OCI-LY7 (cell line): ENCODE measurements at regions not wholly inside any gene's neighbourhood (a gene's known extent, or its start where the extent isn't known, plus 50 kb on each side); places are given as distances from the start of the nearest gene placed in this dataset.

Experiments
- EZH2phosphoT487 ChIP-seq: fragments of 200-600 bp; sonication (generic); IDR thresholded peaks from 2 replicates; pipeline ENCODE4 v1.6.1; 2018; ENCODE audit warnings: low read depth, borderline replicate concordance, mild to moderate bottlenecking, mixed run types, antibody characterized with exemption, low read length, moderate library complexity, mixed read lengths
- TF ChIP-seq, protein P1 (sequence below): fragments of 200-600 bp; sonication (generic); conservative IDR thresholded peaks from 2 replicates; pipeline ENCODE4 v1.5.1; 2014; ENCODE audit warnings: mild to moderate bottlenecking, antibody characterized with exemption, low read length, moderate library complexity, mixed read lengths

DNA sequence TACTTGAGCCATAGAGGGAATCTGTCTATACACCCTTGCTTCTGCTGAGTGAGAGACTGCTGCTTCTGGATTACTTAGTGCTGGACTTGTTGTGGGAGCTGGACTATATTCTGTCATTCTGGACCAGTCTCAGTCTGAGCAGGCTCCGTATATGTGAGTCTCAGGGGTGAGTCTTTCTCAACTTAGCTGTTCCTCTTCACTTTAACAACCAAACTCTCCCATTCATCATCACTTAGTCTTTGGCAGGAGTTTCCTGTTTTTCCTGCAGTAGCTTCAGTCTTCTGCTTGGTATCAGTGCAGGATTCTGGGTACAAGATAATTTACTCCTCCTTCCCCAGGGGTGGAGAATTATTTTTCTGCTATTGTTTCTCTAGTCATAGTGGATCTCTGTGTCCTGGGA lies 779.5 kb downstream of the METTL15 start:
- TF ChIP-seq, protein P1, sequence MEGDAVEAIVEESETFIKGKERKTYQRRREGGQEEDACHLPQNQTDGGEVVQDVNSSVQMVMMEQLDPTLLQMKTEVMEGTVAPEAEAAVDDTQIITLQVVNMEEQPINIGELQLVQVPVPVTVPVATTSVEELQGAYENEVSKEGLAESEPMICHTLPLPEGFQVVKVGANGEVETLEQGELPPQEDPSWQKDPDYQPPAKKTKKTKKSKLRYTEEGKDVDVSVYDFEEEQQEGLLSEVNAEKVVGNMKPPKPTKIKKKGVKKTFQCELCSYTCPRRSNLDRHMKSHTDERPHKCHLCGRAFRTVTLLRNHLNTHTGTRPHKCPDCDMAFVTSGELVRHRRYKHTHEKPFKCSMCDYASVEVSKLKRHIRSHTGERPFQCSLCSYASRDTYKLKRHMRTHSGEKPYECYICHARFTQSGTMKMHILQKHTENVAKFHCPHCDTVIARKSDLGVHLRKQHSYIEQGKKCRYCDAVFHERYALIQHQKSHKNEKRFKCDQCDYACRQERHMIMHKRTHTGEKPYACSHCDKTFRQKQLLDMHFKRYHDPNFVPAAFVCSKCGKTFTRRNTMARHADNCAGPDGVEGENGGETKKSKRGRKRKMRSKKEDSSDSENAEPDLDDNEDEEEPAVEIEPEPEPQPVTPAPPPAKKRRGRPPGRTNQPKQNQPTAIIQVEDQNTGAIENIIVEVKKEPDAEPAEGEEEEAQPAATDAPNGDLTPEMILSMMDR = no peak
- TF ChIP-seq EZH2phosphoT487 = no peak
